ENCODE measurements at regions not wholly inside any gene's neighbourhood (a gene's known extent, or its start where the extent isn't known, plus 50 kb on each side); places are given as distances from the start of the nearest gene placed in this dataset.

GRCh38 chr13:75224053-75224742 is 257.8 kb downstream of the TBC1D4 start:
- Histone ChIP-seq H3K27ac (no peak overlapping the region), H3K4me1 (peaks cover 0 to 10% (median 8%) of the 10 kb centered on the region in 6 donors), H3K36me3 (no peaks in the 10 kb centered on the region), H3K4me3 (no peak overlapping the region), H3K27me3 (replicated peaks in 1 of 7) (peaks cover 0 to 18% (median 0%) of the 10 kb centered on the region in 7 donors), H3K9me3 (no peaks in the 10 kb centered on the region)
- TF ChIP-seq POLR2AphosphoS5 (IDR thresholded peaks at IDR 0.05) (no peak), CTCF (IDR thresholded peaks at IDR 0.05 in 8 of 11, conservative IDR thresholded peaks at IDR 0.05 in 3 of 11) (no peak), POLR2A (IDR thresholded peaks at IDR 0.05) (no peak)
- WGBS, 5 donors: 76 to 88% (median 86%) methylated on average over 6 of the region's 6 CpGs
- intact Hi-C loops (cut with DNase I; ENCODE audit: low total_unique reads): no loop called here
- DNase-seq: no peak

GRCh38 chr13:75222031-75222430 is 259.9 kb downstream of the TBC1D4 start:
- H3K36me3 ChIP-seq: no peaks in the 10 kb centered on the region
- no peak for DNase-seq
- 88 to 95% (median 92%) methylated on average over 1 of the region's 1 CpG; no CpG with 5 or more reads in 1 of the 5 donors for WGBS, 5 donors
- intact Hi-C loops (cut with DNase I; ENCODE audit: low total_unique reads): no loop called here
- H3K4me1 ChIP-seq: peaks cover 0 to 11% (median 8%) of the 10 kb centered on the region in 6 donors
- H3K4me3 ChIP-seq: no peak overlapping the region
- TF ChIP-seq CTCF (IDR thresholded peaks at IDR 0.05 in 8 of 11, conservative IDR thresholded peaks at IDR 0.05 in 3 of 11): no peak
- TF ChIP-seq POLR2A (IDR thresholded peaks at IDR 0.05): no peak
- no peak for TF ChIP-seq POLR2AphosphoS5 (IDR thresholded peaks at IDR 0.05)
- no peaks in the 10 kb centered on the region for H3K9me3 ChIP-seq
- no peak overlapping the region for H3K27ac ChIP-seq
- peaks cover 0 to 22% (median 0%) of the 10 kb centered on the region in 7 donors for H3K27me3 ChIP-seq (replicated peaks in 1 of 7)

GRCh38 chr13:75220861-75221260 is 261.1 kb downstream of the TBC1D4 start:
- no peak for TF ChIP-seq CTCF (IDR thresholded peaks at IDR 0.05 in 8 of 11, conservative IDR thresholded peaks at IDR 0.05 in 3 of 11)
- no peak for TF ChIP-seq POLR2A (IDR thresholded peaks at IDR 0.05)
- no peak for TF ChIP-seq POLR2AphosphoS5 (IDR thresholded peaks at IDR 0.05)
- Histone ChIP-seq H3K4me1 (peaks cover 0 to 11% (median 8%) of the 10 kb centered on the region in 6 donors), H3K36me3 (no peaks in the 10 kb centered on the region), H3K27me3 (replicated peaks in 1 of 7) (peaks cover 0 to 22% (median 0%) of the 10 kb centered on the region in 7 donors), H3K9me3 (no peaks in the 10 kb centered on the region), H3K4me3 (no peak overlapping the region), H3K27ac (no peak overlapping the region)
- no peak for DNase-seq
- intact Hi-C loops (cut with DNase I; ENCODE audit: low total_unique reads): no loop called here
- WGBS, 5 donors: 81 to 90% (median 82%) methylated on average over 5 of the region's 5 CpGs

GRCh38 chr13:75220238-75220542 is 261.8 kb downstream of the TBC1D4 start:
- Histone ChIP-seq H3K27ac (no peak overlapping the region), H3K4me1 (peaks cover 0 to 11% (median 8%) of the 10 kb centered on the region in 6 donors), H3K36me3 (no peaks in the 10 kb centered on the region), H3K9me3 (no peaks in the 10 kb centered on the region), H3K27me3 (replicated peaks in 1 of 7) (peaks cover 0 to 22% (median 0%) of the 10 kb centered on the region in 7 donors), H3K4me3 (no peak overlapping the region)
- intact Hi-C loops (cut with DNase I; ENCODE audit: low total_unique reads): no loop called here
- 73 to 90% (median 82%) methylated on average over 7 to 8 of the region's 8 CpGs for WGBS, 5 donors
- no peak for DNase-seq
- TF ChIP-seq CTCF (IDR thresholded peaks at IDR 0.05 in 8 of 11, conservative IDR thresholded peaks at IDR 0.05 in 3 of 11) (no peak), POLR2A (IDR thresholded peaks at IDR 0.05) (no peak), POLR2AphosphoS5 (IDR thresholded peaks at IDR 0.05) (no peak)

All from spleen (tissue), 11 donors.